Left lung (tissue), 4 donors: ENCODE measurements at regions not wholly inside any gene's neighbourhood (a gene's known extent, or its start where the extent isn't known, plus 50 kb on each side); places are given as distances from the start of the nearest gene placed in this dataset.

ENCODE experiments used
- ATAC-seq: fragments of 200-7000 bp; cut with Tn5 transposase; one replicate; pipeline ENCODE4 v1.9.1; 2020; ENCODE audit warnings: moderate library complexity
- DNase-seq, 4 donors: peaks; one replicate each; pipeline ENCODE4 v3.0.0-alpha.2; 2013 to 2020
- H3K27ac ChIP-seq, 2 donors: fragments of 200-600 bp; sonication (generic) in 1 of 2; one replicate each; pipeline versions ENCODE4 v1.5.0 to v1.8.0; 2020 to 2021
- H3K27me3 ChIP-seq, 2 donors: fragments of 200-600 bp; sonication (generic) in 1 of 2; one replicate each; pipeline versions ENCODE4 v1.5.0 to v1.8.0; 2020 to 2021
- H3K36me3 ChIP-seq, 2 donors: fragments of 200-600 bp; sonication (generic) in 1 of 2; one replicate each; pipeline versions ENCODE4 v1.5.0 to v1.8.0; 2020 to 2021
- H3K4me1 ChIP-seq, 2 donors: fragments of 200-600 bp; one replicate each; pipeline ENCODE4 v1.8.0; 2021
- H3K4me3 ChIP-seq, 2 donors: fragments of 200-600 bp; sonication (generic) in 1 of 2; one replicate each; pipeline versions ENCODE4 v1.5.0 to v1.8.0; 2020 to 2021; ENCODE audit warnings: mild to moderate bottlenecking in 1 of 2
- H3K9me3 ChIP-seq, 2 donors: fragments of 200-600 bp; sonication (generic) in 1 of 2; one replicate each; pipeline versions ENCODE4 v1.5.0 to v1.8.0; 2020 to 2021
- intact Hi-C, 2 donors: fragments of 100-400 bp; cut with DNase I; formaldehyde crosslinking; loops; one replicate each; pipeline versions ENCODE4 v1.11.2 to v1.14.2; 2022
- TF ChIP-seq, protein P1 (sequence below), 2 donors: fragments of 200-600 bp; sonication (generic) in 1 of 2; IDR thresholded peaks; one replicate each; pipeline versions ENCODE4 v1.5.0 to v1.8.0; 2021; ENCODE audit warnings: antibody characterized with exemption in 2 of 2
- donor health status: DM: no; HTN: yes; CAD: no.
- donor health status: DM: no; HTN: no; CAD: no.

DNA sequence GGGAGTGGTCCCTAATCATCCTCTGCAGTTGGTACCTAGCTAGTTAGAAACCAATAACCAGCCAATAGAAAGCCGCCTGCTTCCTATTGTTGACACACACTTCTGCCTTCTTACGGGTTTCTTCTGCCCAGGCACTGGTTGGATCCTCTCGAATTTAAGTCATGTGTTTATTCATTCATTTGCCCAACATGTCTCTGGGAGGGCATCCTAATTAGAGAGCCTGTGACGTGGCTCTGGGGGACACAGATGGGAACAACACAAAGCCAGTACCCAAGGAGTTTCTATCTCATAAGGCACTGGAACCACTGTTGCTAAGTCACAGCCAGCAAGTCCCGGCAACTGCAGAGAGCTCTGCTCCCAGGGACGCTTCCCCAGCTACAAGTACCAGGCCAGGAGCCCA is 300.7 kb upstream of the TNRC6C start:
- intact Hi-C loops: no loop called here
- Histone ChIP-seq H3K27ac (no peak overlapping the region), H3K4me3 (no peak overlapping the region), H3K4me1 (no peaks in the 10 kb centered on the region), H3K27me3 (peaks cover 0 to 35% of the 10 kb centered on the region in 2 donors), H3K36me3 (no peaks in the 10 kb centered on the region), H3K9me3 (no peaks in the 10 kb centered on the region)
- no peak for ATAC-seq
- TF ChIP-seq, protein P1, sequence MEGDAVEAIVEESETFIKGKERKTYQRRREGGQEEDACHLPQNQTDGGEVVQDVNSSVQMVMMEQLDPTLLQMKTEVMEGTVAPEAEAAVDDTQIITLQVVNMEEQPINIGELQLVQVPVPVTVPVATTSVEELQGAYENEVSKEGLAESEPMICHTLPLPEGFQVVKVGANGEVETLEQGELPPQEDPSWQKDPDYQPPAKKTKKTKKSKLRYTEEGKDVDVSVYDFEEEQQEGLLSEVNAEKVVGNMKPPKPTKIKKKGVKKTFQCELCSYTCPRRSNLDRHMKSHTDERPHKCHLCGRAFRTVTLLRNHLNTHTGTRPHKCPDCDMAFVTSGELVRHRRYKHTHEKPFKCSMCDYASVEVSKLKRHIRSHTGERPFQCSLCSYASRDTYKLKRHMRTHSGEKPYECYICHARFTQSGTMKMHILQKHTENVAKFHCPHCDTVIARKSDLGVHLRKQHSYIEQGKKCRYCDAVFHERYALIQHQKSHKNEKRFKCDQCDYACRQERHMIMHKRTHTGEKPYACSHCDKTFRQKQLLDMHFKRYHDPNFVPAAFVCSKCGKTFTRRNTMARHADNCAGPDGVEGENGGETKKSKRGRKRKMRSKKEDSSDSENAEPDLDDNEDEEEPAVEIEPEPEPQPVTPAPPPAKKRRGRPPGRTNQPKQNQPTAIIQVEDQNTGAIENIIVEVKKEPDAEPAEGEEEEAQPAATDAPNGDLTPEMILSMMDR (IDR thresholded peaks at IDR 0.05): no peak
- DNase-seq: peak in 1 of 4 donors; percentile 2

DNA sequence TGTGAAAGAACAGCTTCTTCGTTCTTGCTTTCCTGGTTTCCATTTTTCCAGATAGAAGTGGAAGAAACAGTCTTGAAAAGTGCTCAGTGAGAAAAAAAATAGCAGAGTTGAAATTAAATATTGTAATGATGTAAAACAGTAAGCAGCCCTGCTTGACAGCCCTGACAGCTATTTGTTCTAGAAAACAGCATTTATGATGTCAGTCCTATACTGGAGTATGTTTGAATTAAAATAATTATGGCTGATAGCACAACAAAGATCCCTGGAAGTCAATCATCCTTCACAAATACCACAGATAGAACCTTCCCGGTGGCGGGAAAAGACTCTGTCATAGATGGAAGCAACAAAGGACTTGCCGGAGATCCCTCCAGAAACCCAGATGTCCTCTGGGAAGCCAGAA is 298.0 kb upstream of the TNRC6C start:
- no peaks in the 10 kb centered on the region for H3K9me3 ChIP-seq
- no peak for DNase-seq
- ATAC-seq: no peak
- no peaks in the 10 kb centered on the region for H3K36me3 ChIP-seq
- intact Hi-C loops: no loop called here
- no peak overlapping the region for H3K27ac ChIP-seq
- no peaks in the 10 kb centered on the region for H3K4me1 ChIP-seq
- H3K27me3 ChIP-seq: peaks cover 0 to 20% of the 10 kb centered on the region in 2 donors
- TF ChIP-seq, protein P1 (IDR thresholded peaks at IDR 0.05): no peak
- H3K4me3 ChIP-seq: no peak overlapping the region

DNA sequence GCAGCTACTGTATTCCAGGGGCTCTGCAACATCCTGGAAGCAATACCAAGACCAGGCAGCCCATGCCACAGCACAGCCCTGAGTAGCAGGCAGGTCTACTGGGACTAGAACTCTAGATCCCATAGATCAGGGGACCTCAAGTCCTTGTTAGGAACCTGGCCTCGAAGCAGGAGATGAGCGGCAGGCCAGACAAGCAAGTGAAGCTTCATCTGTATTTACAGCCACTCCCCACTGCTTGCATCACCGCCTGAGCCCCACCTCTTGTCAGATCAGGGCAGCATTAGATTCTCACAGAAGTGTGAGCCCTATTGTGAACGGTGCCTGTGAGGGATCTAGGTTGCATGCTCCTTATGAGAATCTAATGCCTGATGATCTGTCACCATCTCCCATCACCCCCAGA is 295.7 kb upstream of the TNRC6C start:
- Histone ChIP-seq H3K27me3 (peaks cover 0 to 14% of the 10 kb centered on the region in 2 donors), H3K4me1 (no peaks in the 10 kb centered on the region), H3K9me3 (no peaks in the 10 kb centered on the region), H3K27ac (no peak overlapping the region), H3K36me3 (no peaks in the 10 kb centered on the region), H3K4me3 (no peak overlapping the region)
- TF ChIP-seq, protein P1 (IDR thresholded peaks at IDR 0.05): no peak
- intact Hi-C loops: no loop called here
- DNase-seq: no peak
- no peak for ATAC-seq

DNA sequence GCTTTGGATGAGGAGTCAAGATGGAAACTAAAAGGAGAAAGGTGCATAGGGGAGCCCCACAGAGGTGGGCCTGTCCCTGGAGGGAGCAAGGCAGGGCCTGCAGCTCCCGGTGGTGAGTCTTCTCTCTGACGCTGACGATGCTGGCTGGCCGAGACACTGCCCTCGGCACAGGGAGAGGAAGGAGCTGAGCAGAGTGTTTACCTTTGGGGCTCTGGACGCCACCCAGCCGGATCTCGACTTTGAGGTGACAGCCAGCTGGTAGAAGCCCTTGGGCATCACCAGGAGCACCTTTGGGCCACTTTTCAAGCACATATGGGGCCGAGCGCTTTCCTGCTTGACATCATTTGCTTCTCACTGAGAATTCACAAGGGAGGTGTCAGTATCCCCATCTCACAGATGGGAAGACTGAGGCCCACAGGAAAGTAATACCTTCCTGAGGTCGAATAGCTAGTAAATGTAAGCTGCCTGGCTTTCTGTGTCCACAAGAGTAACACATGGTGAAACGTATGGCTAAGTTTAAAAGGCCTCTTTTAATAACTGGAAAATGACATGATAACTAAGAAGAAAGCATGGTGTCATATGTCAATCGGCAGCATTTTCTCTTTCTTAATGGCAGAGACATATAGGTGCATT is 294.3 kb upstream of the TNRC6C start:
- Histone ChIP-seq H3K4me3 (no peak overlapping the region), H3K9me3 (peaks cover 0 to 11% of the 10 kb centered on the region in 2 donors), H3K4me1 (no peaks in the 10 kb centered on the region), H3K27me3 (peaks cover 0 to 10% of the 10 kb centered on the region in 2 donors), H3K27ac (no peak overlapping the region), H3K36me3 (no peaks in the 10 kb centered on the region)
- DNase-seq (no peak), ATAC-seq (no peak)
- TF ChIP-seq, protein P1 (IDR thresholded peaks at IDR 0.05): no peak
- intact Hi-C loops: no loop called here

DNA sequence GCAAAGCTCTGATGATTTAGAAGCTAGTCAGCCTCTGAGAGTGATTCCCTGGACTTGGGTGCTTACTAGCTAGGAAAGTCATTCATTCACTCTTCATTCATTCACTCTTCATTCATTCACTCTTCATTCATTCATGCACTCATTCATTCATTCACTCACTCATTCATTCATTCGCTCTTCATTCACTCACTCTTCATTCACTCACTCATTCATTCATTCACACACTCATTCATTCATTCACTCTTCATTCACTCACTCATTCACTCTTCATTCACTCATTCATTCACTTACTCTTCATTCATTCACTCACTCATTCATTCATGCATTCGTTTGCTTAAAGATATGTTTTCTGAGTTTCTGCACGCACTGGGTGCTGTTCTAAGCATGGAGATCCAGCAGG is 292.7 kb upstream of the TNRC6C start:
- H3K27me3 ChIP-seq: peaks cover 0 to 5% of the 10 kb centered on the region in 2 donors
- ATAC-seq: no peak

More for the DNA sequence above, 292.7 kb upstream of the TNRC6C start:
- DNase-seq: no peak
- TF ChIP-seq, protein P1 (IDR thresholded peaks at IDR 0.05): no peak
- intact Hi-C loops: no loop called here
- Histone ChIP-seq H3K36me3 (no peaks in the 10 kb centered on the region), H3K9me3 (peaks cover 0 to 13% of the 10 kb centered on the region in 2 donors), H3K4me1 (no peaks in the 10 kb centered on the region), H3K4me3 (no peak overlapping the region), H3K27ac (no peak overlapping the region)
